ENCODE measurements at regions not wholly inside any gene's neighbourhood (a gene's known extent, or its start where the extent isn't known, plus 50 kb on each side); places are given as distances from the start of the nearest gene placed in this dataset.
"Not testable (repeated sequence)": the region's sequence is repeated elsewhere in the genome, so short reads cannot be mapped to it uniquely, and the experiment has no call there.

DNA sequence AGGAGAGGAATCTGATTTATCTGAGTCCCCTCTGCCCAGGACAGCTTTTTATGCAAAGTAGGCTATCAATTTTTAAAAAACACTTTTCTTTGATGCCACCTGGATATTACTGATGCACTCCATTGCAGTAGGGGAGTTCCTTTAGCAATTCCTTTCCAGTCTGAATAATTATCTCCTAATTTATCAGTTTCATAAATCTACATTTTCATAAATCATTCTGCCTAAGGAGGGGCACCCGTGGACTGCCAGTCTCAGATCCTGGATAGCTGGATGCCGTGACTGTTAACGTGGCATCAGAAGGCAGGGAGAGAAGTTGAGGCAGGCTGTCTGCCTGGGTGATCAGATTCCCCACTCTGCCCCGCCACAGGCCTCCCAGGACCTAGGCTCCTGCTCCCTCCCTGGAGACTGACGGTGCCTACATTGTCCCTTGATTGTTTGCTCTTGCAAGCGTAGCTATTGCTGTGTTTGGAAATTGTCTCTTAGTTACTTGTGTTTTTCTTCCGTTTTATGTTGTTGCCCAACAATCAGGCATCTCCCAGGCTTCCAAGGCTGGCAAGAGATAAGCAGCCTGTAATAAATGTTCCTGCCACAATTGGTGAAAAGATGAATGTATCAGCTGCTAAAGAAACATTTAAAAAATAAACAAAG, 75.2 kb downstream of the KATNIP start:
- Histone ChIP-seq H3K36me3 (ENCODE audit: insufficient read depth, low read length) (no peaks in the 10 kb centered on the region), H3K4me3 (ENCODE audit: low read depth, low read length) (no peak overlapping the region), H2AFZ (ENCODE audit: low read length, unreplicated experiment) (no peak overlapping the region), H3K79me2 (ENCODE audit: control insufficient read depth, insufficient read depth, low read length, unreplicated experiment) (no peaks in the 10 kb centered on the region), H3K27ac (ENCODE audit: low read depth, low read length) (0 out of 2 replicates have a peak overlapping the region, but pooled peaks have one; percentile 2), H3K4me1 (ENCODE audit: control insufficient read depth, insufficient read depth, low read length, unreplicated experiment) (no peaks in the 10 kb centered on the region), H3K27me3 (ENCODE audit: insufficient read depth, low read length) (no peaks in the 10 kb centered on the region)

- Histone ChIP-seq H3K4me3 (ENCODE audit: low read depth, low read length) (no peak overlapping the region), H3K27ac (ENCODE audit: low read depth, low read length) (no peak overlapping the region), H3K4me1 (ENCODE audit: control insufficient read depth, insufficient read depth, low read length, unreplicated experiment) (no peaks in the 10 kb centered on the region), H3K79me2 (ENCODE audit: control insufficient read depth, insufficient read depth, low read length, unreplicated experiment) (no peaks in the 10 kb centered on the region), H2AFZ (ENCODE audit: low read length, unreplicated experiment) (no peak overlapping the region), H3K27me3 (ENCODE audit: insufficient read depth, low read length) (no peaks in the 10 kb centered on the region), H3K36me3 (ENCODE audit: insufficient read depth, low read length) (no peaks in the 10 kb centered on the region; the same call in 1 of the 2 replicates)
These were observed 77.2 kb downstream of the KATNIP start for GRCh38 chr16:27627136-27627535.

GRCh38 chr16:27628241-27628942, 78.4 kb downstream of the KATNIP start:
- Histone ChIP-seq H3K4me1 (ENCODE audit: control insufficient read depth, insufficient read depth, low read length, unreplicated experiment) (no peaks in the 10 kb centered on the region), H2AFZ (ENCODE audit: low read length, unreplicated experiment) (no peak overlapping the region), H3K27ac (ENCODE audit: low read depth, low read length) (no peak overlapping the region), H3K79me2 (ENCODE audit: control insufficient read depth, insufficient read depth, low read length, unreplicated experiment) (no peaks in the 10 kb centered on the region), H3K4me3 (ENCODE audit: low read depth, low read length) (no peak overlapping the region), H3K36me3 (ENCODE audit: insufficient read depth, low read length) (no peaks in the 10 kb centered on the region; the same call in 1 of the 2 replicates), H3K27me3 (ENCODE audit: insufficient read depth, low read length) (no peaks in the 10 kb centered on the region)

DNA sequence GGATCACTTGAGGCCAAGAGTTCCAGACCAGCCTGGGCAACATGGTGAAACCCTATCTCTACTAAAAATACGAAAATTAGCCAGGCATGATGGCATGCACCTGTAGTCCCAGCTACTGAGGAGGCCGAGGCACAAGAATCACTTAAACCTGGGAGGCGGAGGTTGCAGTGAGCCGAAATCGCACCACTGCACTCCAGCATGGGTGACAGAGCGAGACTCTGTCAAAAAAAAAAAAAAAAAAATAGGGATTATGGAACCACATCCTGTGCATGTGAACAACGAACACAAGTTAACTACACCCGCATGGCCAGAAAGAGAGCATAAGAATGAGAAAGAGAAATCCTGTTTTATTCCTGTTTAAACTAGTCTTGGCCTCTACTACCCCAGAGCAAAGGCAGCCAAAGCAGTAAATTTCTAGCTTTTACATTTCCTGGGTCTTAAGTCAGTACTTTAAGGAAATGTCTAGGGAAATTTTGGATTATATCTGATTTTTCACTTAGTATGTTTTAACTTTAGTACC, 79.1 kb downstream of the KATNIP start:
- not testable (repeated sequence) for H3K4me3 ChIP-seq (ENCODE audit: low read depth, low read length); H3K4me1 ChIP-seq (ENCODE audit: control insufficient read depth, insufficient read depth, low read length, unreplicated experiment); H3K27me3 ChIP-seq (ENCODE audit: insufficient read depth, low read length); H2AFZ ChIP-seq (ENCODE audit: low read length, unreplicated experiment); H3K27ac ChIP-seq (ENCODE audit: low read depth, low read length); H3K79me2 ChIP-seq (ENCODE audit: control insufficient read depth, insufficient read depth, low read length, unreplicated experiment); H3K36me3 ChIP-seq (ENCODE audit: insufficient read depth, low read length)

GRCh38 chr16:27632216-27632615, 82.3 kb downstream of the KATNIP start:
- Histone ChIP-seq H3K36me3 (ENCODE audit: insufficient read depth, low read length) (no peaks in the 10 kb centered on the region; the same call in 1 of the 2 replicates), H3K4me1 (ENCODE audit: control insufficient read depth, insufficient read depth, low read length, unreplicated experiment) (no peaks in the 10 kb centered on the region), H3K79me2 (ENCODE audit: control insufficient read depth, insufficient read depth, low read length, unreplicated experiment) (no peaks in the 10 kb centered on the region), H2AFZ (ENCODE audit: low read length, unreplicated experiment) (no peak overlapping the region), H3K27me3 (ENCODE audit: insufficient read depth, low read length) (no peaks in the 10 kb centered on the region), H3K4me3 (ENCODE audit: low read depth, low read length) (no peak overlapping the region), H3K27ac (ENCODE audit: low read depth, low read length) (no peak overlapping the region)

- Histone ChIP-seq H2AFZ (ENCODE audit: low read length, unreplicated experiment) (no peak overlapping the region), H3K27me3 (ENCODE audit: insufficient read depth, low read length) (no peaks in the 10 kb centered on the region), H3K36me3 (ENCODE audit: insufficient read depth, low read length) (no peaks in the 10 kb centered on the region; the same call in 1 of the 2 replicates), H3K27ac (ENCODE audit: low read depth, low read length) (no peak overlapping the region), H3K4me3 (ENCODE audit: low read depth, low read length) (no peak overlapping the region), H3K4me1 (ENCODE audit: control insufficient read depth, insufficient read depth, low read length, unreplicated experiment) (no peaks in the 10 kb centered on the region), H3K79me2 (ENCODE audit: control insufficient read depth, insufficient read depth, low read length, unreplicated experiment) (no peaks in the 10 kb centered on the region)
These were observed 83.3 kb downstream of the KATNIP start for GRCh38 chr16:27633221-27633620.

- Histone ChIP-seq H3K36me3 (ENCODE audit: insufficient read depth, low read length) (no peaks in the 10 kb centered on the region; the same call in 1 of the 2 replicates), H3K4me3 (ENCODE audit: low read depth, low read length) (no peak overlapping the region), H3K4me1 (ENCODE audit: control insufficient read depth, insufficient read depth, low read length, unreplicated experiment) (no peaks in the 10 kb centered on the region), H2AFZ (ENCODE audit: low read length, unreplicated experiment) (no peak overlapping the region), H3K79me2 (ENCODE audit: control insufficient read depth, insufficient read depth, low read length, unreplicated experiment) (no peaks in the 10 kb centered on the region), H3K27me3 (ENCODE audit: insufficient read depth, low read length) (no peaks in the 10 kb centered on the region), H3K27ac (ENCODE audit: low read depth, low read length) (no peak overlapping the region)
These were observed 83.8 kb downstream of the KATNIP start for GRCh38 chr16:27633721-27634120.

GRCh38 chr16:27634779-27635178, 84.8 kb downstream of the KATNIP start:
- H3K4me1 ChIP-seq (ENCODE audit: control insufficient read depth, insufficient read depth, low read length, unreplicated experiment): no peaks in the 10 kb centered on the region
- H3K27ac ChIP-seq (ENCODE audit: low read depth, low read length): no peak overlapping the region
- H2AFZ ChIP-seq (ENCODE audit: low read length, unreplicated experiment): no peak overlapping the region
- no peak overlapping the region for H3K4me3 ChIP-seq (ENCODE audit: low read depth, low read length)
- H3K36me3 ChIP-seq (ENCODE audit: insufficient read depth, low read length): no peaks in the 10 kb centered on the region; the same call in 1 of the 2 replicates
- no peaks in the 10 kb centered on the region for H3K79me2 ChIP-seq (ENCODE audit: control insufficient read depth, insufficient read depth, low read length, unreplicated experiment)
- H3K27me3 ChIP-seq (ENCODE audit: insufficient read depth, low read length): no peaks in the 10 kb centered on the region

- Histone ChIP-seq H3K4me1 (ENCODE audit: control insufficient read depth, insufficient read depth, low read length, unreplicated experiment) (no peaks in the 10 kb centered on the region), H3K27ac (ENCODE audit: low read depth, low read length) (no peak overlapping the region), H3K79me2 (ENCODE audit: control insufficient read depth, insufficient read depth, low read length, unreplicated experiment) (no peaks in the 10 kb centered on the region)
These were observed 86.7 kb downstream of the KATNIP start for GRCh38 chr16:27636453-27637240.

DNA sequence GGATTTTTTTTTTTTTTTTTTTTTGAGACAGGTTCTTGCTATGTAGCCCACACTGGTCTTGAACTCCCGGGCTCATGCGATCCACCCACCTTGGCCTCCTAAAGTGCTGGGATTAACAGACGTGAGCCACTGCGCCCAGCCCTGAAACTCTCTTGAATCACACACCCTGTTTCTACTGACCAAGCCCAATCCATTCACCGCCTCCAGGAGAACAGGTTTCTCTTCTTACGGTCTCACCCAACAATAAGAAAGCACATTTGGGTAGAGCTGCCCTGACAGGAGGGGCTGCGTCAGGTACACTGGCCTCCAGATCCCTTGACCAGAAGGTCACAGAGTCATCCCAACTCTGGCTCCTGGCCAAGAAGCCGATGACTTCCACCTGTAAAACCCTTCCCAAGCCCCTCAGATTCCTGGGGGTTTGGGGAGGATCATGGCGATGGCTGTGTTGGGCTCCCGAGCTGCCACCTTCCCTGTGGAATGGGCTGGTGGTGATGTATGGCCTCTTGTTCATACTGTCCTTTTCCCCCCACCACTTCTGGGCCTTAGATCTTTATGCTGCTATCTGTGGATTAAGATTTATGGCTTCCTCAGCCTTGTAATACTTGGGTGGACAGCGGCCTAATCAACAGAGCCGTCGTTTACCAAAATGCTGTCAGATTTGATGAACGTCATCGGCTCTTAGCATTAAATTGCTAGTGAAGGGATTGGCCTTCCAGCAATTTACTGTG, 89.1 kb downstream of the KATNIP start:
- no peaks in the 10 kb centered on the region for H3K36me3 ChIP-seq (ENCODE audit: insufficient read depth, low read length)
- H3K79me2 ChIP-seq (ENCODE audit: control insufficient read depth, insufficient read depth, low read length, unreplicated experiment): no peaks in the 10 kb centered on the region
- H2AFZ ChIP-seq (ENCODE audit: low read length, unreplicated experiment): no peak overlapping the region
- H3K4me3 ChIP-seq (ENCODE audit: low read depth, low read length): no peak overlapping the region
- H3K4me1 ChIP-seq (ENCODE audit: control insufficient read depth, insufficient read depth, low read length, unreplicated experiment): no peaks in the 10 kb centered on the region
- no peak overlapping the region for H3K27ac ChIP-seq (ENCODE audit: low read depth, low read length)
- H3K27me3 ChIP-seq (ENCODE audit: insufficient read depth, low read length): no peaks in the 10 kb centered on the region

More at GRCh38 chr16:27636453-27637240, 86.7 kb downstream of the KATNIP start:
- H3K4me3 ChIP-seq (ENCODE audit: low read depth, low read length): no peak overlapping the region
- H2AFZ ChIP-seq (ENCODE audit: low read length, unreplicated experiment): no peak overlapping the region
- H3K36me3 ChIP-seq (ENCODE audit: insufficient read depth, low read length): no peaks in the 10 kb centered on the region
- H3K27me3 ChIP-seq (ENCODE audit: insufficient read depth, low read length): no peaks in the 10 kb centered on the region

Data from ACC112 (cell line).